Cardiac fibroblast (primary cell): ENCODE measurements at regions not wholly inside any gene's neighbourhood (a gene's known extent, or its start where the extent isn't known, plus 50 kb on each side); places are given as distances from the start of the nearest gene placed in this dataset.

Source experiments
- DNase-seq, 2 donors: peaks; one replicate each; pipeline versions ENCODE4 v3.0.0 to v3.0.0-alpha.2; 2010; ENCODE audit warnings: low read depth in 2 of 2
- H3K4me3 ChIP-seq, 2 donors: replicated peaks in 1 of 2; 1 replicate in 1 of 2; 2 replicates in 1 of 2; pipeline ENCODE4 v1.5.1; 2011; ENCODE audit warnings: low read depth in 2 of 2, low read length in 2 of 2, mild to moderate bottlenecking in 2 of 2, moderate library complexity in 1 of 2
- CTCF ChIP-seq: IDR thresholded peaks from one replicate; pipeline ENCODE4 v1.5.1; 2011; ENCODE audit warnings: low read depth, mild to moderate bottlenecking, low read length, inconsistent platforms

GRCh38 chr11:134837887-134838232 lies 425.8 kb upstream of the B3GAT1 start:
- no peak for DNase-seq
- TF ChIP-seq CTCF = no peak
- H3K4me3 ChIP-seq = no peak overlapping the region

GRCh38 chr11:134837166-134837886 lies 425.3 kb upstream of the B3GAT1 start:
- H3K4me3 ChIP-seq = no peak overlapping the region
- DNase-seq = no peak
- TF ChIP-seq CTCF = no peak

- no peak overlapping the region for H3K4me3 ChIP-seq
- no peak for DNase-seq
- TF ChIP-seq CTCF = no peak
These were observed 424.5 kb upstream of the B3GAT1 start for GRCh38 chr11:134836561-134836960.

- no peak for TF ChIP-seq CTCF
- no peak overlapping the region for H3K4me3 ChIP-seq
- no peak for DNase-seq
These were observed 423.5 kb upstream of the B3GAT1 start for GRCh38 chr11:134835561-134835960.

GRCh38 chr11:134830312-134830711 lies 418.3 kb upstream of the B3GAT1 start:
- no peak for DNase-seq
- H3K4me3 ChIP-seq = no peak overlapping the region
- no peak for TF ChIP-seq CTCF

- no peak overlapping the region for H3K4me3 ChIP-seq
- no peak for DNase-seq
- no peak for TF ChIP-seq CTCF
These were observed 411.9 kb upstream of the B3GAT1 start for GRCh38 chr11:134823970-134824369.

- no peak for TF ChIP-seq CTCF
- H3K4me3 ChIP-seq = no peak overlapping the region
- DNase-seq = no peak
These were observed 410.9 kb upstream of the B3GAT1 start for GRCh38 chr11:134822897-134823296.
